ENCODE measurements at regions not wholly inside any gene's neighbourhood (a gene's known extent, or its start where the extent isn't known, plus 50 kb on each side); places are given as distances from the start of the nearest gene placed in this dataset.

DNA sequence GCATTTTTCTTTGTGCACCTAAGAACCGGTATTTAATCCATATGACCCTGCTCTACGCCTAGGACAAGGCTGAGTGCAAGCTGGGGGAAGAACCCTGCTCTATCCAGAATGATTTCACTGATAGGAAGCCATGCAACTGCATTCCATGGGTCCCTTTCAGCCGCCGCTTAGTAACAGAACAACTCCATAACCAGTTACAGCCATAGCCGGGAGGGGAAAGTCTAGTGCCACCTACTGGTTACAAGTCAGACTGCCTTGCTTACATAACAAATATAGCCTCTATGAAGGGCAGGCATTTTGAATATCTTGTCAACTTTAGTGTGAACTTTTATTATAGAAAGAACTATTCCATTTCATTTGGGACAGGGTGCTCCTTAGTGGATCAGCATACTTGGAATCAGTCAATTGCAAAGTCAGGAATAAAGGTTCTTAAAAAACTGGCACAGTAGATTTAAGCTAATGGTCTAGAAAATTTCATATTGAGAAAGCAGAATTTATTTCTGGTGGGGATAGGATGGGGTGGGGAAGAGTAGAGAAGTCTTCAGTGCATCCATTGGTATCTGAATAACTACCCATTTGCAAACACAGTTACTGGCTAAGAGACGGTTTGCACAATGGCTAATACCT is 521.7 kb downstream of the ADRA2A start:
- Histone ChIP-seq H3T11ph (ENCODE audit: low read length) (no peak overlapping the region), H3K27me3 (ENCODE audit: insufficient read depth, low read length) (no peaks in the 10 kb centered on the region), H3K27ac (ENCODE audit: insufficient read length, low read depth, low read length) (no peak overlapping the region), H3K79me2 (ENCODE audit: insufficient read depth, low read length) (no peaks in the 10 kb centered on the region), H3K14ac (ENCODE audit: insufficient read depth, low read length) (no peak overlapping the region), H2AFZ (ENCODE audit: low read length) (no peak overlapping the region), H4K8ac (replicated peaks; ENCODE audit: insufficient read length, low read depth, low read length) (no peak overlapping the region), H2BK15ac (ENCODE audit: low read depth, low read length) (no peak overlapping the region), H3K79me1 (ENCODE audit: insufficient read depth, low read depth, low read length, poor library complexity, severe bottlenecking) (no peaks in the 10 kb centered on the region), H3K9ac (ENCODE audit: extremely low read depth, insufficient read length, low read length) (no peak overlapping the region), H2AK5ac (ENCODE audit: insufficient read length, low read length) (no peak overlapping the region), H2BK12ac (ENCODE audit: insufficient read length, low read depth, low read length) (no peak overlapping the region), H3K56ac (ENCODE audit: insufficient read length, low read depth, low read length) (no peak overlapping the region), H3K23me2 (ENCODE audit: insufficient read length, low read depth, low read length, poor library complexity, severe bottlenecking) (no peaks in the 10 kb centered on the region), H4K5ac (ENCODE audit: insufficient read length, low read depth, low read length) (no peak overlapping the region), H4K91ac (ENCODE audit: insufficient read length, low read depth, low read length) (no peak overlapping the region), H3K23ac (ENCODE audit: insufficient read length, low read depth, low read length) (no peak overlapping the region), H3K9me3 (ENCODE audit: control insufficient read depth, low read depth, low read length) (no peaks in the 10 kb centered on the region), H3K4me1 (ENCODE audit: insufficient read depth, low read length) (no peaks in the 10 kb centered on the region), H3K18ac (ENCODE audit: insufficient read length, low read depth, low read length) (no peak overlapping the region), H3K4me2 (ENCODE audit: insufficient read depth, insufficient read length, low read length) (no peak overlapping the region), H2BK5ac (ENCODE audit: insufficient read length, low read length) (no peak overlapping the region), H2BK20ac (ENCODE audit: low read depth, low read length, poor library complexity, severe bottlenecking) (no peak overlapping the region), H4K20me1 (ENCODE audit: control insufficient read depth, insufficient read depth, insufficient read length) (no peaks in the 10 kb centered on the region), H3K4ac (ENCODE audit: low read depth, low read length) (no peak overlapping the region), H2BK120ac (ENCODE audit: low read depth, low read length, poor library complexity, severe bottlenecking) (no peak overlapping the region)
- no CpG with 5 or more reads among the region's 6 CpGs for WGBS (ENCODE audit: extremely low coverage, insufficient read length, low lambda C conversion rate)
- H3K9me3 Mint-ChIP-seq = no peaks in the 10 kb centered on the region
- H3K4me3 Mint-ChIP-seq = no peak overlapping the region
- DNase-seq = peak; percentile 75
- peaks cover 10 to 11% of the 10 kb centered on the region in 2 experiments; a peak in 3 of 4 replicates for H3K4me1 Mint-ChIP-seq
- no peaks in the 10 kb centered on the region; the same call in 1 of the 2 replicates for H3K27me3 Mint-ChIP-seq (ENCODE audit: low read depth)
- TF ChIP-seq CTCF (conservative IDR thresholded peaks at IDR 0.05) = peak; percentile 92
- no peak overlapping the region for H3K27ac Mint-ChIP-seq
- H3K36me3 Mint-ChIP-seq (ENCODE audit: insufficient read depth in 1 of 3, low read depth in 3 of 3) = no peaks in the 10 kb centered on the region; a peak in 1 of 7 replicates
